H9 (cell line): ENCODE measurements at regions not wholly inside any gene's neighbourhood (a gene's known extent, or its start where the extent isn't known, plus 50 kb on each side); places are given as distances from the start of the nearest gene placed in this dataset.

Source experiments
- DNase-seq: peaks from one replicate; pipeline ENCODE4 v3.0.0-alpha.2; 2017
- H2AFZ ChIP-seq: one replicate; pipeline ENCODE4 v1.6.1; 2013; ENCODE audit warnings: mild to moderate bottlenecking, low read length, control low read depth, moderate library complexity
- H2AK5ac ChIP-seq: 2 replicates; pipeline ENCODE4 v1.6.1; 2013; ENCODE audit warnings: low read length, control low read depth, mixed read lengths; ENCODE audit not compliant: insufficient read length
- H2BK120ac ChIP-seq: one replicate; pipeline ENCODE4 v1.6.1; 2013; ENCODE audit warnings: low read depth, mild to moderate bottlenecking, low read length, control low read depth, inconsistent platforms; ENCODE audit not compliant: poor library complexity, severe bottlenecking
- H2BK12ac ChIP-seq: 2 replicates; pipeline ENCODE4 v1.6.1; 2013; ENCODE audit warnings: low read length, control low read depth, mixed read lengths, low read depth; ENCODE audit not compliant: insufficient read length
- H2BK15ac ChIP-seq: 2 replicates; pipeline ENCODE4 v1.6.1; 2013; ENCODE audit warnings: low read depth, low read length, control low read depth
- H2BK20ac ChIP-seq: one replicate; pipeline ENCODE4 v1.6.1; 2013; ENCODE audit warnings: low read depth, mild to moderate bottlenecking, low read length, control low read depth, inconsistent platforms; ENCODE audit not compliant: poor library complexity, severe bottlenecking
- H2BK5ac ChIP-seq: 2 replicates; pipeline ENCODE4 v1.6.1; 2013; ENCODE audit warnings: low read length, control low read depth, mixed read lengths; ENCODE audit not compliant: insufficient read length
- H3K14ac ChIP-seq: 2 replicates; pipeline ENCODE4 v1.6.1; 2013; ENCODE audit warnings: low read length, control low read depth; ENCODE audit not compliant: insufficient read depth
- H3K18ac ChIP-seq: 2 replicates; pipeline ENCODE4 v1.6.1; 2013; ENCODE audit warnings: low read depth, mild to moderate bottlenecking, mixed read lengths, low read length, control low read depth; ENCODE audit not compliant: insufficient read length
- H3K23ac ChIP-seq: 2 replicates; pipeline ENCODE4 v1.6.1; 2013; ENCODE audit warnings: low read length, control low read depth, mixed read lengths, low read depth; ENCODE audit not compliant: insufficient read length
- H3K23me2 ChIP-seq: 2 replicates; pipeline ENCODE4 v1.6.1; 2013; ENCODE audit warnings: low read depth, mild to moderate bottlenecking, mixed read lengths, low read length, control low read depth; ENCODE audit not compliant: insufficient read length, poor library complexity, severe bottlenecking
- H3K27ac ChIP-seq: 2 replicates; pipeline ENCODE4 v1.5.1; 2013; ENCODE audit warnings: low read length, control low read depth, mixed read lengths, low read depth; ENCODE audit not compliant: insufficient read length
- H3K27me3 ChIP-seq: 2 replicates; pipeline ENCODE4 v1.6.1; 2013; ENCODE audit warnings: low read length, control low read depth, inconsistent platforms; ENCODE audit not compliant: insufficient read depth
- H3K4ac ChIP-seq: 2 replicates; pipeline ENCODE4 v1.6.1; 2013; ENCODE audit warnings: low read depth, mild to moderate bottlenecking, control low read depth, inconsistent platforms, low read length, moderate library complexity
- H3K4me1 ChIP-seq: 2 replicates; pipeline ENCODE4 v1.6.1; 2013; ENCODE audit warnings: low read length, control low read depth, inconsistent platforms; ENCODE audit not compliant: insufficient read depth
- H3K4me2 ChIP-seq: 2 replicates; pipeline ENCODE4 v1.6.1; 2013; ENCODE audit warnings: low read length, control low read depth, mixed read lengths; ENCODE audit not compliant: insufficient read length, insufficient read depth
- H3K56ac ChIP-seq: 2 replicates; pipeline ENCODE4 v1.6.1; 2013; ENCODE audit warnings: low read depth, mild to moderate bottlenecking, mixed read lengths, low read length, control low read depth; ENCODE audit not compliant: insufficient read length
- H3K79me1 ChIP-seq: 2 replicates; pipeline ENCODE4 v1.6.1; 2013; ENCODE audit warnings: low read depth, mild to moderate bottlenecking, moderate library complexity, low read length, control low read depth, inconsistent platforms; ENCODE audit not compliant: insufficient read depth, poor library complexity, severe bottlenecking
- H3K79me2 ChIP-seq: 2 replicates; pipeline ENCODE4 v1.6.1; 2013; ENCODE audit warnings: low read length, control low read depth, inconsistent platforms; ENCODE audit not compliant: insufficient read depth
- H3K9ac ChIP-seq: 2 replicates; pipeline ENCODE4 v1.6.1; 2013; ENCODE audit warnings: low read length, control low read depth, mixed read lengths; ENCODE audit not compliant: insufficient read length; ENCODE audit errors: extremely low read depth
- H3K9me3 ChIP-seq: one replicate; pipeline ENCODE4 v1.6.1; 2013; ENCODE audit warnings: low read depth, low read length, inconsistent platforms; ENCODE audit not compliant: control insufficient read depth
- H3T11ph ChIP-seq: one replicate; pipeline ENCODE4 v1.6.1; 2013; ENCODE audit warnings: mild to moderate bottlenecking, low read length, control low read depth, inconsistent platforms
- H4K20me1 ChIP-seq: one replicate; pipeline ENCODE4 v1.6.1; 2013; ENCODE audit not compliant: control insufficient read depth, insufficient read length, insufficient read depth
- H4K5ac ChIP-seq: 2 replicates; pipeline ENCODE4 v1.6.1; 2013; ENCODE audit warnings: low read depth, mild to moderate bottlenecking, mixed read lengths, low read length, control low read depth; ENCODE audit not compliant: insufficient read length
- H4K8ac ChIP-seq: replicated peaks from 2 replicates; pipeline ENCODE4 v1.6.1; 2013; ENCODE audit warnings: low read length, control low read depth, mixed read lengths, low read depth; ENCODE audit not compliant: insufficient read length
- H4K91ac ChIP-seq: 2 replicates; pipeline ENCODE4 v1.6.1; 2013; ENCODE audit warnings: low read depth, mild to moderate bottlenecking, moderate library complexity, mixed read lengths, low read length, control low read depth; ENCODE audit not compliant: insufficient read length
- H3K27ac Mint-ChIP-seq, 3 experiments: 2 replicates in 2 of 3; 3 replicates in 1 of 3; pipeline ENCODE4 v1.8.0; 2020 to 2021; ENCODE audit warnings: mixed read lengths in 3 of 3, mild to moderate bottlenecking in 1 of 3, moderate library complexity in 1 of 3
- H3K27me3 Mint-ChIP-seq: 2 replicates; pipeline ENCODE4 v1.8.0; 2021; ENCODE audit warnings: low read depth, mild to moderate bottlenecking, moderate library complexity, mixed read lengths
- H3K36me3 Mint-ChIP-seq, 3 experiments: 2 replicates in 2 of 3; 3 replicates in 1 of 3; pipeline ENCODE4 v1.8.0; 2020 to 2021; ENCODE audit warnings: low read depth in 3 of 3, mixed read lengths in 3 of 3; ENCODE audit not compliant: insufficient read depth in 1 of 3
- H3K4me1 Mint-ChIP-seq, 2 experiments: 2 replicates each; pipeline ENCODE4 v1.8.0; 2020; ENCODE audit warnings: mixed read lengths in 2 of 2
- H3K4me3 Mint-ChIP-seq, 2 experiments: 2 replicates in 1 of 2; 3 replicates in 1 of 2; pipeline ENCODE4 v1.8.0; 2020 to 2021; ENCODE audit warnings: mild to moderate bottlenecking in 2 of 2, mixed read lengths in 2 of 2, moderate library complexity in 1 of 2
- H3K9me3 Mint-ChIP-seq, 2 experiments: 2 replicates in 1 of 2; 3 replicates in 1 of 2; pipeline ENCODE4 v1.8.0; 2020; ENCODE audit warnings: mild to moderate bottlenecking in 2 of 2, mixed read lengths in 2 of 2, moderate library complexity in 1 of 2
- CTCF ChIP-seq: fragments of 200-600 bp; sonication (generic); conservative IDR thresholded peaks from 3 replicates; pipeline ENCODE4 v1.8.0; 2021; ENCODE audit warnings: antibody characterized with exemption, mild to moderate bottlenecking
- WGBS: extraction: QIAGEN DNeasy Blood & Tissue Kit; methylation state at CpG from one replicate; pipeline ENCODE4 v1.1.7; 2013; ENCODE audit warnings: missing lambda C conversion rate, low lambda C conversion rate, mixed read lengths; ENCODE audit not compliant: insufficient read length; ENCODE audit errors: extremely low coverage; 5-methylcytosine and 5-hydroxymethylcytosine counted together

- no peak overlapping the region for H2AK5ac ChIP-seq
- no peak overlapping the region for H2BK12ac ChIP-seq
- no peak overlapping the region for H3K4ac ChIP-seq
- H4K5ac ChIP-seq: no peak overlapping the region
- H2BK20ac ChIP-seq: no peak overlapping the region
- Mint-ChIP-seq H3K4me1 (peaks cover 3 to 16% of the 10 kb centered on the region in 2 experiments; a peak in 2 of 4 replicates), H3K27me3 (peaks cover 9% of the 10 kb centered on the region), H3K4me3 (no peak overlapping the region), H3K9me3 (no peaks in the 10 kb centered on the region), H3K27ac (no peak overlapping the region), H3K36me3 (no peaks in the 10 kb centered on the region; a peak in 1 of 7 replicates)
- H3K4me1 ChIP-seq: 0 out of 2 replicates have a peak, but pooled peaks cover 5% of the 10 kb centered on the region
- H3K9me3 ChIP-seq: no peaks in the 10 kb centered on the region
- no peak overlapping the region for H2BK5ac ChIP-seq
- no peak overlapping the region for H3K4me2 ChIP-seq
- no peak overlapping the region for H4K91ac ChIP-seq
- DNase-seq: no peak
- no peak overlapping the region for H3K18ac ChIP-seq
- H3K14ac ChIP-seq: no peak overlapping the region
- H4K8ac ChIP-seq: no peak overlapping the region
- H2AFZ ChIP-seq: no peak overlapping the region
- no peaks in the 10 kb centered on the region for H3K79me1 ChIP-seq
- TF ChIP-seq CTCF: no peak
- no peaks in the 10 kb centered on the region for H3K27me3 ChIP-seq
- no peak overlapping the region for H2BK120ac ChIP-seq
- H3K27ac ChIP-seq: no peak overlapping the region
- H4K20me1 ChIP-seq: no peaks in the 10 kb centered on the region
- no peak overlapping the region for H2BK15ac ChIP-seq
- no CpG with 5 or more reads among the region's 1 CpG for WGBS
- H3K23ac ChIP-seq: no peak overlapping the region
- H3K9ac ChIP-seq: no peak overlapping the region
- no peak overlapping the region for H3T11ph ChIP-seq
- no peak overlapping the region for H3K56ac ChIP-seq
- H3K23me2 ChIP-seq: no peaks in the 10 kb centered on the region
- no peaks in the 10 kb centered on the region for H3K79me2 ChIP-seq
These were observed 496.8 kb downstream of the TFEC start for GRCh38 chr7:115533785-115534184.
